Pulmonary artery endothelial cell (primary cell): ENCODE measurements at regions not wholly inside any gene's neighbourhood (a gene's known extent, or its start where the extent isn't known, plus 50 kb on each side); places are given as distances from the start of the nearest gene placed in this dataset.

ENCODE experiments used
- DNase-seq: peaks from one replicate; pipeline ENCODE4 v3.0.0-alpha.2; 2011; ENCODE audit warnings: low read depth, low spot score

- no peak for DNase-seq
Observed at GRCh38 chr5:54653956-54654614, 136.5 kb downstream of the SNX18 start.

DNA sequence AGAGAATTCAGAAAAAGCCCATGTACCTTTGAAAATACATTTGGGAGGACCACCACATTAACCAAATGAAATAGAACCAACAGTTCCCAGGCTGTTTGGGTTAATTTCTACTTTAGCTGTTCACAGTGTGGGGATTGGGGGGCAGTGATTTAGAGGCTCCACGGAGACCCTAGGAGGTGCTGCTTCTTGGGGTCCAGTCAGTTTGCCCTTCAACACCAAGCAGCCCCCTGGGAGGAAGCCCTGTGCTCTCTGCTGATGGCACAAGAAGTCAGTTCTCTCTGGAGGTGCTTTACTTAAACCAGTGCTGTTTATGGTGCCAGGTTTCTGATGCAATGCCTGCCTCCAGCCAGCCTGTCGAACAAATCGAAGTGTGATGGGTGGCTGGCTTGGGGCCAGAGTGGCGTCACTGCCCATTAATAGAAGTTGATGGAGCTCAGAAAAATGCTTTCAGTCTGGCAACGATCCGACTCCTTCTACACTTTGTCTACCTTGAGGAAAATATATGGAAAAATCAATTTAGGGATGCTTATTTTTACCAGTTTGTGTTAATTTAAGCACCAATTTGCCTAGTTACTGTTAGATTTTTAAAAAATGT is 134.0 kb downstream of the SNX18 start:
- DNase-seq, result peak; percentile 35

DNA sequence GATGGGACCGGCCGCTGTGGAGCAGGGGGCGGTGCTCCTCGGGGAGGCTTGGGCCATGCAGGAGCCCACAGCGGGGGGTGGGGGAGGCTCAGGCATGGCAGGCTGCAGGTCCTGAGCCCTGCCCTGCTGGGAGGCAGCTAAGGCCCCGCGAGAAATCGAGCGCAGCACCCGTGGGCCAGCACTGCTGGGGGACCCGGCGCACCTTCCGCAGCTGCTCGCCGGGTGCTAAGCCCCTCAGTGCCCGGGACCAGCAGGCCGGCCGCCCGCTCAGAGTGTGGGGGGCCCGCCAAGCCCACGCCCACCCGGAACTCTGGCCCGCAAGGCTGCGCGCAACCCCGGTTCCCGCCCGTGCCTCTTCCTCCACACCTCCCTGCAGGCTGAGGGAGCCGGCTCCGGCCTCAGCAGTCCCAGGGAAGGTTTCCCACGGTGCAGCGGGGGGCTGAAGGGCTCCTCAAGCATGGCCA is 131.5 kb downstream of the SNX18 start:
- no peak for DNase-seq

DNA sequence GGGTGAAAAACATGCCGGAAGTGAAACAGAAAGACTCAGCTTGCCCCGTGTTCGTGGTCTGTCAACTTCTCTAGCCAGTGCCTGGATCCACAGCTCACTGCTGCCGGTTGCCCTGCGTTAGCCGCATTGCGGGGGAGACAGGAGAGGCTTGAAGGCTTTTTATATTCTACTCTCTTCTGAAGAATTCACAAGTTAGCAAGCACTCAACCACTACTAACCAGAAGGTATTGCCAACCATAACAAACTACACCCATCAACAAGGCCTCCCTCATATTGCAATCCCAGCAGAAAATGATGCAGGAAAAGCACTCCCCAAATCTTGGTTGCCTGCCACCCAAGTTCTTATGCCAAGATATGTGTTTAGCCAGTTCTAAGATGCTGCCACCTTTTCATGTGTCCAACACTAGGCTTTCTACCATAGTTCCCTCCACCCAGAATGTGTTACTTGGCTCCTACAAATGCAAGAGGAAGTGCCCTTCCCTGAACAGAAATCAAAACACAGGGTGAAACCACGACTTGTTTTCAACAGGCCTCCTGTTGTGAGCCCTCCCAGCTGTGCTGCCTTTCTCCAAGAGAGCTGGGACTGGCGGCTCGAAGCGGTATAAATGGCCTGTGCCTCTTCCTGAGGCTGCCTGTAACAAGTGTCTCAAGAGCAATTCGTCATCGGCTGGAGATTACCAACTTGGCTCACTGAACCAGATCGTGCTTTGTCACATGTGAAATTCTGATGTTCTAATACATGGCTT is 129.0 kb downstream of the SNX18 start:
- DNase-seq, result no peak

- no peak for DNase-seq
Observed at GRCh38 chr5:54645882-54646355, 128.4 kb downstream of the SNX18 start.

DNA sequence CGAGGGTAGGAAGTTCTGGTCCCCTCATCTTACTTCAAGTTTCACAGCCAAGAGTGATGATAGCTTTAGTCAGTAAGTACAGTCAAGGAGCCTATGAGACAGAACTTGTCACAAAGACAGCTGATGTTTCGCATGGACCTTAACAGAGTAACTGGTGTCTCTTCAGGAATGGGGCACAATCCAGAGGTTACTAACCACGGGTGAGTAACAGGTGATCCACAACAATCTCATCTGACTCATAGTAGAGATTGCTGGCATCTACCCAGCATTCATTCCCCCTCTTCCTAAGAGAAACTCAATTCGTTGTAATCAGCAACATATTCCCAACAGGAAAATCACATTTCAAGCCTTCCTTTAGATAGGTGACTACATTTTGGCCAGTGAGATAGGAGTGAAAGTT is 126.7 kb downstream of the SNX18 start:
- DNase-seq, result peak; percentile 61

DNA sequence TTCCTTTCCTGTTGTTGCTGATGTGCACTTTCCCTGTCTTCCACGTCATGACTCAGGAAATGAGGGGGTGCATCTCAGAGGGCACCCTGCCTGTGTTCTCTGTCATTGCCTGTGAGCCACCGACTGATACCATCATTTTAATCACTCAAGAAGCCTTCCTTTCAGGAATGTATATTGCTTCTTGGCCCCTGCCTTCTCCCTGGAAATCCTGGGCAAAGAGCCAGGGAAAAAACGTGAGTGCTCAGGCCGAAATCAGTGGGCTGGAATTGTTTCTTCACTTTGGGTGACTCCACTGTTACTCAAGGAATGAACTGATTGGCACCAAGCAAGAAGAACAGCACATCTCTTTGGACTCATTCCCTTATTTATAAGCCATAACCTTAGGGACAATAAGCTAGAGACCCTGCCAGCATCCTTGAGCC is 126.1 kb downstream of the SNX18 start:
- peak; percentile 33 for DNase-seq

GRCh38 chr5:54639621-54640020 is 122.1 kb downstream of the SNX18 start:
- DNase-seq, result no peak

GRCh38 chr5:54638106-54638505 is 120.5 kb downstream of the SNX18 start:
- no peak for DNase-seq

GRCh38 chr5:54637654-54638053 is 120.1 kb downstream of the SNX18 start:
- DNase-seq, result no peak

GRCh38 chr5:54634089-54634488 is 116.5 kb downstream of the SNX18 start:
- DNase-seq, result no peak

GRCh38 chr5:54632131-54632701 is 114.7 kb downstream of the SNX18 start:
- DNase-seq, result no peak

DNA sequence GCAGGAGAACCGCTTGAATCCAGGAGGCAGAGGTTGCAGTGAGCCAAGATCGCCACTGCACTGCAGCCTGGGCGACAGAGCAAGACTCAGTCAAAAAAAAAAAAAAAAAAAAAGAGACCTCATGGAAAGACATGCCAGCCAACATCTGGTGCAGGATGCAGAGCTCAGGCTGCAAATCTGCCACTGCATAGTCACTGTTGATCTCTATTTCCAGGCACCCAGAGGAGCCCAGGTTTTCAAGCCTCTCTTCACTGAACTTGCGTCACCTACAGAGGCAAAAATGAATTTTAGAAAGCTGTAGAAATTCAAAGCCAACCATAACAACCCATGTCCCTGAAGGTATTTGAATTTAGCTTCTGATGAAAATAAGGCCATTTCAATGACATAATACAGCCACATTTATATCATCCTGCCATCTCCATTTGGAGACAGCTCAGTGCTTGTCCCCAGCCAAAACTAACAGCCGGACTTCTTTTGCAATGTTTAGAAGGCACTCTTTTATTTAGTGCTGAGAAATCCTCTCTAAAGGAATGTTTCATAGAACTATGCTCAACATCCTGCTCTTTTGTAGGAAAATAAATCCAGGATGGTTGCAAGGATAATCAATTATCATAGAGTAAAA is 113.3 kb downstream of the SNX18 start:
- DNase-seq, result no peak

GRCh38 chr5:54629115-54629514 is 111.6 kb downstream of the SNX18 start:
- no peak for DNase-seq

GRCh38 chr5:54628050-54628449 is 110.5 kb downstream of the SNX18 start:
- DNase-seq, result no peak

DNA sequence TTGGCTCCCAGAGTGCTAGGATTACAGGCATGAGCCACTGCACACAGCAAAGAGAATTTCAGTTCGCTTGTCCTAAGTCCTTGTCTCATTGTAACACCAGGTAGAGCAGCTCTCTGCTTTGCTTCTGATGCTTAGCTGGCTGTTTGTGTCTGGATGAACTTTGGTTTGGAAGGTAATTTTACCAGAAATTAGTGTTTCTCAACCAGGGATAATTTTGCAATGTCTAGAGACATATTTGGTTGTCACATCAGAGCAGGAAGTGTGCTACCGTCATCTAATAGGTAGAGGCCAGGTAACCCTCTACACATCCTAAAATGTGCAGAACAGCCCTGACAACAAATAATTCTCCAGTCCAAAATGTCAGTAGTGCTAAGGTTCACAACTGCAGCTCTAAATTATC is 108.8 kb downstream of the SNX18 start:
- no peak for DNase-seq

DNA sequence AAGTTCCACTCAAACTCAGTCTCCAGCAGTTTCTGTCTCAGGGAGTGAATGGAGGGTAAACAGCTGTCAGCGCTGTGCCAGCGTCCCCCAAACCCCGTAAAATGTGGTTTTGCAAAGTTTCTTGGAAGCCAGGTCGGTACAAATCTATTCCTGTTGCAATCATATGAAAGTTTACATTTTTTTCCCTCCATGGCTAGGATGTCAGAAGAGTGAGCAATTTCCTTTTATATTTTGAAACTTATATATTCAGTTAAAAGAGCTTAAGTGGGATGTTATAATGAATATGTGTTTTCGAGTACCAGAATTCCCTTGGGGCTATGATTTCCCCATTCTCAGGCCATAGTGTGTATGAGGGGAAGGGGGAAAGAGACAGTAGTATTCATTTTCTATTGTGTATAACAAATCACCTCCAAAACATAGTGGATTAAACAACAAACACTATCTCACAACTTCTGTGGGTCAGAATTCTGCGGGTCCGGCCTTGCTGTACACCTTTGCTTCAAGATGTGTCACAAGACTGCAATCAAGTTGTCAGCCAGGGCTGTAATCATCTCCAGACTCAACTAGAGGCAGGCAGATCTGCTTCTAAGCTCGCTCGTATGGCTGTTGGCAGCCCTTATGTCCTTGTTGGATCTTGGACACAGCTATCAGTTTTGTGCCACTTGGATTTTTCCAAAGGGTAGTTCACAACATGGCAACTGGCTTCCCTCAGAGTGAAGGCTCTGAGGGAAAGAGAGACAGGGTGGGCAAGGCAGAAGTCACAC is 107.4 kb downstream of the SNX18 start:
- DNase-seq, result no peak

GRCh38 chr5:54621709-54622108 is 104.2 kb downstream of the SNX18 start:
- DNase-seq, result no peak

GRCh38 chr5:54621048-54621447 is 103.5 kb downstream of the SNX18 start:
- no peak for DNase-seq

DNA sequence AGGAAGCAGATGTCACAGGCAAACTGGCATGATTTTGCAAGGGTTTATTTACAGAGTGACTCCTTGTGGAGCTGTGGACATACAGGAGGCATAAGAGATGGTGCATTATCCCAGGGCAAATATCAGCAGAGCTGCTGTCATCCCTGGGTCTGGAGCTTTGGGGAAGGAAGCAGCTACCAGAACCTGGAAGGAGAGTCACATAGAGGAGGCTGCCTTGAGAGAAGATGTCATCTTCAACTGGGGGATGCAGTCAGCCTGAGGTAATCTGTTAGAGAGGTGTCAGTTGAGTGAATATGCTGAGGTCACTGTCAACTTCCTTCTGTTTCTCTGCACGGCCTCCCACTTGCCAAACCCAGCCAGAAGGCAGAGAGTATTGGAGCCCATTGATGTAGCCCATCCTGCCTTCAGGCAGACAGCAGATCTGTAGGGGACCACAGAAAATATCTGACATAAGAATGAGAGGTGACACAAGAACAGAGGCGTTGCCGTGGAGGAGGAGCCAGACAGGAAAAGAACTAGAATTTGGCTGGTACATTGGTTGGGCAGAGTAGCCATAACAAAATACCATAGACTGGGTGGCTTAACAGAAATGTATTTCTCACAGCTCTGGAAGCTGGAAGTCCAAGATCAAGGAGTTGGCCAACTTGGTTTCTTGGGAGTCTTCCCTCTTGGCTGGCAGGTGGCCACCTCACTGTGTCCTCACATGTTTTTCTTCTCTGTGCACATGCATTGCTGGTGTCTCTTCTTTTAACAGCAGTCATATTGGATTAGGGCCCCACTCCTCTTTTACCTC is 102.8 kb downstream of the SNX18 start:
- no peak for DNase-seq
